K562 (cell line): ENCODE measurements at regions not wholly inside any gene's neighbourhood (a gene's known extent, or its start where the extent isn't known, plus 50 kb on each side); places are given as distances from the start of the nearest gene placed in this dataset.

ENCODE experiments used
- CBFB ChIP-seq: sonication (generic); formaldehyde crosslinking; IDR thresholded peaks from 2 replicates; pipeline ENCODE4 v1.4.0; 2020; ENCODE audit warnings: mild to moderate bottlenecking, missing genetic modification reagents
- CHD1 ChIP-seq: fragments of 200-600 bp; sonication (generic); IDR thresholded peaks from one replicate; pipeline ENCODE4 v1.6.1; 2012; ENCODE audit warnings: mild to moderate bottlenecking, moderate library complexity, low read length, inconsistent platforms
- PKNOX1 ChIP-seq: fragments of 450-650 bp; IDR thresholded peaks from 2 replicates; pipeline ENCODE4 v1.6.1; 2016

GRCh38 chr14:101193106-101193844 lies 289.8 kb upstream of the RTL1 start:
- TF ChIP-seq CBFB (CRISPR knock-in tag) (no peak), CHD1 (no peak), PKNOX1 (no peak)
